Sigmoid colon (tissue), 4 donors: ENCODE measurements at regions not wholly inside any gene's neighbourhood (a gene's known extent, or its start where the extent isn't known, plus 50 kb on each side); places are given as distances from the start of the nearest gene placed in this dataset.

Experiments used
- CTCF ChIP-seq, 4 experiments: fragments of 450-650 bp in 3 of 4; fragments of 200-600 bp in 1 of 4; IDR thresholded peaks; one replicate each; pipeline ENCODE4 v1.5.1; 2016 to 2019; ENCODE audit warnings: antibody characterized with exemption in 4 of 4, mild to moderate bottlenecking in 3 of 4, moderate library complexity in 2 of 4
- POLR2A ChIP-seq, 2 donors: fragments of 450-650 bp; IDR thresholded peaks; one replicate each; pipeline ENCODE4 v1.6.1; 2016; ENCODE audit warnings: antibody characterized with exemption in 2 of 2, mild to moderate bottlenecking in 2 of 2, moderate library complexity in 2 of 2
- POLR2AphosphoS5 ChIP-seq, 4 donors: sonication (generic); formaldehyde crosslinking; IDR thresholded peaks; one replicate each; pipeline ENCODE4 v1.6.1; 2017; ENCODE audit warnings: antibody characterized with exemption in 4 of 4

- no peak for TF ChIP-seq POLR2A (IDR thresholded peaks at IDR 0.05)
- TF ChIP-seq CTCF (IDR thresholded peaks at IDR 0.05), result no peak
- no peak for TF ChIP-seq POLR2AphosphoS5 (IDR thresholded peaks at IDR 0.05)
These were observed 460.3 kb upstream of the ZNF717 start for GRCh38 chr3:76245622-76246021.
